SK-N-SH (cell line): ENCODE measurements at regions not wholly inside any gene's neighbourhood (a gene's known extent, or its start where the extent isn't known, plus 50 kb on each side); places are given as distances from the start of the nearest gene placed in this dataset.

Experiments
- CTCF ChIA-PET: fragments of 300-600, 350-600 bp; formaldehyde crosslinking; extraction: SDS; loops from one replicate; lab custom pipeline; 2021; lab: Yijun Ruan, JAX
- POLR2A ChIA-PET: fragments of 350-600 bp; sonication (Branson Sonifier 250); formaldehyde crosslinking; extraction: SDS; loops from one replicate; lab custom pipeline; 2020; ENCODE audit warnings: antibody characterized with exemption, inconsistent platforms; lab: Yijun Ruan, JAX
- DNase-seq: peaks from one replicate; pipeline ENCODE4 v3.0.0; 2012
- H2AFZ ChIP-seq: fragments of 200-600 bp; sonication (generic); 2 replicates; pipeline ENCODE4 v1.8.1; 2016; ENCODE audit warnings: antibody characterized with exemption, mild to moderate bottlenecking, low read depth
- H3F3A ChIP-seq: fragments of 200-600 bp; sonication (generic); replicated peaks from 2 replicates; pipeline ENCODE3; 2016; ENCODE audit warnings: antibody characterized with exemption, mild to moderate bottlenecking; ENCODE audit not compliant: insufficient read depth
- H3K27ac ChIP-seq, 2 experiments: fragments of 200-500 bp in 1 of 2; fragments of 200-600 bp in 1 of 2; sonication (Bioruptor generic) in 1 of 2; sonication (generic), shearing (Covaris generic) in 1 of 2; 2 replicates each; pipeline versions ENCODE4 v1.5.1 to v1.6.1; 2014 to 2016; ENCODE audit warnings: low read depth in 2 of 2, inconsistent platforms in 1 of 2, low read length in 1 of 2, mild to moderate bottlenecking in 1 of 2, mixed read lengths in 1 of 2
- H3K27me3 ChIP-seq: fragments of 200-600 bp; sonication (generic), shearing (Covaris generic); 2 replicates; pipeline ENCODE4 v1.6.1; 2016; ENCODE audit warnings: mixed run types; ENCODE audit not compliant: insufficient read depth
- H3K36me3 ChIP-seq, 2 experiments: fragments of 200-500 bp in 1 of 2; fragments of 200-600 bp in 1 of 2; sonication (Bioruptor generic) in 1 of 2; sonication (generic) in 1 of 2; replicated peaks in 1 of 2; 2 replicates each; pipeline versions ENCODE3 to v1.5.1; 2014 to 2016; ENCODE audit warnings: low read length in 1 of 2, mild to moderate bottlenecking in 1 of 2; ENCODE audit not compliant: insufficient read depth in 2 of 2, control insufficient read depth in 1 of 2
- H3K4me1 ChIP-seq, 2 experiments: fragments of 200-500 bp in 1 of 2; fragments of 200-600 bp in 1 of 2; sonication (Bioruptor generic) in 1 of 2; sonication (generic), shearing (Covaris generic) in 1 of 2; 2 replicates each; pipeline versions ENCODE4 v1.5.1 to v1.6.1; 2014 to 2016; ENCODE audit warnings: low read depth in 1 of 2, low read length in 1 of 2, mixed run types in 1 of 2; ENCODE audit not compliant: insufficient read depth in 2 of 2, control insufficient read depth in 1 of 2
- H3K4me2 ChIP-seq: fragments of 200-600 bp; sonication (generic), shearing (Covaris generic); 2 replicates; pipeline ENCODE4 v1.6.1; 2017; ENCODE audit warnings: mixed run types
- H3K4me3 ChIP-seq, 2 experiments: fragments of 200-500 bp in 1 of 2; fragments of 200-600 bp in 1 of 2; sonication (Bioruptor generic) in 1 of 2; sonication (generic), shearing (Covaris generic) in 1 of 2; 2 replicates each; pipeline versions ENCODE4 v1.5.1 to v1.8.1; 2014 to 2016; ENCODE audit warnings: low read depth in 2 of 2, inconsistent platforms in 1 of 2, low read length in 1 of 2, mild to moderate bottlenecking in 1 of 2, mixed read lengths in 1 of 2, moderate library complexity in 1 of 2
- H3K79me2 ChIP-seq: fragments of 200-600 bp; sonication (generic); 2 replicates; pipeline ENCODE4 v1.8.1; 2017; ENCODE audit warnings: mild to moderate bottlenecking; ENCODE audit not compliant: insufficient read depth
- H3K9ac ChIP-seq: fragments of 200-600 bp; sonication (generic); 2 replicates; pipeline ENCODE4 v1.6.1; 2017; ENCODE audit warnings: mixed run types
- H3K9me2 ChIP-seq: fragments of 200-600 bp; sonication (generic); 2 replicates; pipeline ENCODE4 v1.6.1; 2017; ENCODE audit warnings: mixed run types
- H3K9me3 ChIP-seq: fragments of 200-600 bp; sonication (generic); 2 replicates; pipeline ENCODE4 v1.6.1; 2017; ENCODE audit warnings: mixed run types, mild to moderate bottlenecking, moderate library complexity
- H4K20me1 ChIP-seq: fragments of 200-600 bp; sonication (generic); 2 replicates; pipeline ENCODE4 v1.6.1; 2017; ENCODE audit warnings: mild to moderate bottlenecking, mixed run types; ENCODE audit not compliant: insufficient read depth
- CHD2 ChIP-seq: fragments of 150-350 bp; IDR thresholded peaks from 2 replicates; pipeline ENCODE4 v1.6.1; 2018; ENCODE audit warnings: low read length; ENCODE audit not compliant: partially characterized antibody
- ELF1 ChIP-seq: IDR thresholded peaks from 2 replicates; pipeline ENCODE4 v1.4.0; 2012
- FOSL2 ChIP-seq: IDR thresholded peaks from 2 replicates; pipeline ENCODE4 v1.4.0; 2012; ENCODE audit warnings: low read depth, mild to moderate bottlenecking, moderate library complexity, borderline replicate concordance
- FOXJ3 ChIP-seq: sonication (generic); formaldehyde crosslinking; IDR thresholded peaks from 2 replicates; pipeline ENCODE4 v1.5.1; 2020; ENCODE audit warnings: mild to moderate bottlenecking, missing genetic modification reagents
- IRF3 ChIP-seq: fragments of 150-350 bp; IDR thresholded peaks from 2 replicates; pipeline ENCODE4 v1.6.1; 2016; ENCODE audit warnings: mild to moderate bottlenecking, low read depth, low read length
- JUND ChIP-seq: IDR thresholded peaks from 2 replicates; pipeline ENCODE4 v1.4.0; 2012
- MEF2A ChIP-seq: IDR thresholded peaks from 2 replicates; pipeline ENCODE4 v1.4.0; 2012; ENCODE audit warnings: low read depth, borderline replicate concordance
- NFIC ChIP-seq: IDR thresholded peaks from 2 replicates; pipeline ENCODE4 v1.4.0; 2012; ENCODE audit warnings: borderline replicate concordance
- NRF1 ChIP-seq: IDR thresholded peaks from 2 replicates; pipeline ENCODE4 v1.6.1; 2012; ENCODE audit warnings: low read depth, mild to moderate bottlenecking, low read length
- PBX3 ChIP-seq: IDR thresholded peaks from 2 replicates; pipeline ENCODE4; 2012
- POLR2AphosphoS5 ChIP-seq: IDR thresholded peaks from 2 replicates; pipeline ENCODE4 v1.6.1; 2012; ENCODE audit warnings: low read depth, low read length
- RAD21 ChIP-seq: IDR thresholded peaks from 2 replicates; pipeline ENCODE4 v1.6.1; 2012; ENCODE audit warnings: mild to moderate bottlenecking, low read length
- RCOR1 ChIP-seq: fragments of 150-350 bp; IDR thresholded peaks from 2 replicates; pipeline ENCODE4 v1.6.1; 2017; ENCODE audit warnings: antibody characterized with exemption, low read length
- REST ChIP-seq: IDR thresholded peaks from 2 replicates; pipeline ENCODE4 v1.6.1; 2012; ENCODE audit warnings: mild to moderate bottlenecking, low read depth, low read length, moderate library complexity
- RFX5 ChIP-seq: IDR thresholded peaks from 2 replicates; pipeline ENCODE4 v1.6.1; 2012; ENCODE audit warnings: mild to moderate bottlenecking, improper control_type of control experiment, low read length
- RXRA ChIP-seq: IDR thresholded peaks from 2 replicates; pipeline ENCODE4 v1.4.0; 2012; ENCODE audit warnings: low read depth, mild to moderate bottlenecking, borderline replicate concordance
- TAF1 ChIP-seq: IDR thresholded peaks from 2 replicates; pipeline ENCODE4 v1.6.1; 2012; ENCODE audit warnings: low read depth, mild to moderate bottlenecking, low read length, moderate library complexity, borderline replicate concordance
- TCF12 ChIP-seq: IDR thresholded peaks from 2 replicates; pipeline ENCODE4 v1.4.0; 2012
- USF1 ChIP-seq: IDR thresholded peaks from 2 replicates; pipeline ENCODE4 v1.4.0; 2012; ENCODE audit warnings: low read depth, borderline replicate concordance
- YY1 ChIP-seq: IDR thresholded peaks from 2 replicates; pipeline ENCODE4 v1.4.0; 2012; ENCODE audit warnings: low read depth, mild to moderate bottlenecking
- WGBS: methylation state at CpG from one replicate; pipeline ENCODE4 v1.1.6; 2017; ENCODE audit warnings: low lambda C conversion rate; 5-methylcytosine and 5-hydroxymethylcytosine counted together

GRCh38 chr20:58130156-58130555 is 98.3 kb downstream of the ANKRD60 start:
- H2AFZ ChIP-seq: no peak overlapping the region
- no peak overlapping the region for H3K9ac ChIP-seq
- peaks cover 6% of the 10 kb centered on the region for H3F3A ChIP-seq
- H3K27ac ChIP-seq: no peak overlapping the region
- peaks cover 16 to 25% of the 10 kb centered on the region in 2 experiments for H3K4me1 ChIP-seq
- H3K27me3 ChIP-seq: no peaks in the 10 kb centered on the region
- 0 out of 2 replicates have a peak, but pooled peaks cover 4% of the 10 kb centered on the region for H3K9me3 ChIP-seq
- H4K20me1 ChIP-seq: no peaks in the 10 kb centered on the region
- no peaks in the 10 kb centered on the region for H3K36me3 ChIP-seq
- TF ChIP-seq YY1: no peak
- TF ChIP-seq FOSL2: no peak
- DNase-seq: no peak
- no peaks in the 10 kb centered on the region for H3K9me2 ChIP-seq
- ChIA-PET POLR2A (no interaction called here), CTCF (interaction anchor here (0.7 to 1.8 kb wide), 3 partner anchors 12 to 35 kb away, joined by 3 to 5 read pairs (median 4); no protein-coding TSS in a partner anchor)
- H3K79me2 ChIP-seq: no peaks in the 10 kb centered on the region
- H3K4me3 ChIP-seq: no peak overlapping the region
- 91% methylated on average over 8 of the region's 8 CpGs for WGBS
- H3K4me2 ChIP-seq: no peak overlapping the region

- no peak overlapping the region for H3K4me3 ChIP-seq
- peaks cover 16 to 25% of the 10 kb centered on the region in 2 experiments for H3K4me1 ChIP-seq
- no peaks in the 10 kb centered on the region for H3K36me3 ChIP-seq
- no peak overlapping the region for H3K27ac ChIP-seq
- H3F3A ChIP-seq: peaks cover 6% of the 10 kb centered on the region
- 89% methylated on average over 7 of the region's 13 CpGs for WGBS
- ChIA-PET CTCF (interaction anchor here (0.7 to 1.8 kb wide), 3 partner anchors 11 to 34 kb away, joined by 3 to 5 read pairs (median 4); no protein-coding TSS in a partner anchor), POLR2A (no interaction called here)
- no peak overlapping the region for H2AFZ ChIP-seq
- DNase-seq: no peak
- TF ChIP-seq FOXJ3 (CRISPR knock-in tag) (no peak), RXRA (no peak), TCF12 (no peak), RCOR1 (no peak), NRF1 (no peak), MEF2A (no peak), PBX3 (no peak), TAF1 (no peak), CHD2 (no peak), RFX5 (no peak), IRF3 (no peak), ELF1 (no peak), RAD21 (no peak), POLR2AphosphoS5 (no peak), REST (no peak), NFIC (no peak), USF1 (no peak), JUND (no peak)
- no peaks in the 10 kb centered on the region for H4K20me1 ChIP-seq
- H3K9ac ChIP-seq: no peak overlapping the region
- H3K9me2 ChIP-seq: no peaks in the 10 kb centered on the region
- 0 out of 2 replicates have a peak, but pooled peaks cover 4% of the 10 kb centered on the region for H3K9me3 ChIP-seq
- H3K4me2 ChIP-seq: no peak overlapping the region
- H3K79me2 ChIP-seq: no peaks in the 10 kb centered on the region
- H3K27me3 ChIP-seq: no peaks in the 10 kb centered on the region
These were observed 98.7 kb downstream of the ANKRD60 start for GRCh38 chr20:58129721-58130151.
